IPS DF 6.9 (cell line): ENCODE measurements at regions not wholly inside any gene's neighbourhood (a gene's known extent, or its start where the extent isn't known, plus 50 kb on each side); places are given as distances from the start of the nearest gene placed in this dataset.

Experiments used
- DNase-seq: peaks from one replicate; pipeline ENCODE4 v3.0.0-alpha.2; 2013; ENCODE audit warnings: low read depth, low spot score
- H3K27ac ChIP-seq: one replicate; pipeline ENCODE4 v1.5.1; 2013; ENCODE audit warnings: low read length, control low read depth
- H3K27me3 ChIP-seq: 2 replicates; pipeline ENCODE4 v1.6.1; 2013; ENCODE audit warnings: mild to moderate bottlenecking, low read length; ENCODE audit not compliant: control insufficient read depth, insufficient read depth
- H3K36me3 ChIP-seq: 2 replicates; pipeline ENCODE4 v1.6.1; 2013; ENCODE audit warnings: low read length; ENCODE audit not compliant: control insufficient read depth, insufficient read depth
- H3K4me1 ChIP-seq: 2 replicates; pipeline ENCODE4 v1.6.1; 2013; ENCODE audit warnings: low read length; ENCODE audit not compliant: control insufficient read depth, insufficient read depth
- H3K4me3 ChIP-seq: 2 replicates; pipeline ENCODE4 v1.5.1; 2013; ENCODE audit warnings: mild to moderate bottlenecking, low read length
- H3K9me3 ChIP-seq: 2 replicates; pipeline ENCODE4 v1.6.1; 2013; ENCODE audit warnings: low read length, inconsistent platforms; ENCODE audit not compliant: control insufficient read depth, insufficient read depth
- WGBS: extraction: QIAGEN DNeasy Blood & Tissue Kit; methylation state at CpG from one replicate; pipeline ENCODE4 v1.1.7; 2013; ENCODE audit warnings: mixed read lengths, missing lambda C conversion rate; ENCODE audit not compliant: insufficient read length, insufficient coverage; 5-methylcytosine and 5-hydroxymethylcytosine counted together

DNA sequence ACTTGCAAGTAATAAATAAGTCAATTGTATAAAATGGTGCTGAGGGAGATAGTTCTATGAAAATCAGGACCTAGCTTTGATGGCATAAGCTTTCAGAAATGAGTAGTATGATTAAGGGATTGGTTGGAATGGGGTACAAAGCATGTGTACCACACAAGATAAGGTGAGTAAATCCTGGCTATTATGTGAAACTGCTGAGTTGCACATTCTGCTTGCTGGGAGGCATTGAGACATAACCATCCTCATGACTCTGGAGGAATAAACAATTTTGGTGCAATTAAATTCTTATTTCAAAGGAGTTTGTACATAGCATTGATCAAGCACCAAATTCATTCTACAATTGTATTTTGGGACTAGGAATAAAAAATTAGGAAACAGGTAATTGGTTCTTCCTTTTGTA is 755.2 kb upstream of the ACO1 start:
- Histone ChIP-seq H3K4me1 (no peaks in the 10 kb centered on the region), H3K27me3 (no peaks in the 10 kb centered on the region)

GRCh38 chr9:31637265-31637664 is 747.2 kb upstream of the ACO1 start:
- WGBS = no CpG with 5 or more reads among the region's 2 CpGs
- Histone ChIP-seq H3K27ac (no peak overlapping the region), H3K4me1 (no peaks in the 10 kb centered on the region), H3K4me3 (no peak overlapping the region), H3K9me3 (no peaks in the 10 kb centered on the region), H3K27me3 (no peaks in the 10 kb centered on the region), H3K36me3 (no peaks in the 10 kb centered on the region)
- no peak for DNase-seq

More for the DNA sequence above, 755.2 kb upstream of the ACO1 start:
- Histone ChIP-seq H3K27ac (no peak overlapping the region), H3K36me3 (no peaks in the 10 kb centered on the region), H3K4me3 (no peak overlapping the region), H3K9me3 (no peaks in the 10 kb centered on the region)
- no peak for DNase-seq

DNA sequence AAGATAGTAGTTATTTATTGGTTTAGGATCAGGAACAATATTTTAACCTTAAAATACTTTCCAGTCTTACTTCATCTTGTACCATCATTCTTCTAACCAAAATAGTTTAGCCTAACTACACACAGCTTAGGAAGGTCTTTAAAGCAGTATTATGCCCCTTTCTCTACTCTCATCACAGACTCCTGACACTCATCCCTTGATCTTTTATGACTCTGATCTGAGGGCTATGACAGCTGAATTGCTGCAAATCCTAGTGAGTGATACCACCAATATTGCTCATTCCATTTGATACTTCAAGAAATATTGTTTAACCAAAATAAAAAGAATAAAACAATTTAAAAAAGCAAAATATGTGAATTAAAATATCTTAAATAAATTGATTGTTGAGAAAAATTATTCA is 746.6 kb upstream of the ACO1 start:
- H3K4me1 ChIP-seq = no peaks in the 10 kb centered on the region
- no peaks in the 10 kb centered on the region for H3K27me3 ChIP-seq
- no peak overlapping the region for H3K27ac ChIP-seq
- no peak overlapping the region for H3K4me3 ChIP-seq
- H3K36me3 ChIP-seq = no peaks in the 10 kb centered on the region
- H3K9me3 ChIP-seq = no peaks in the 10 kb centered on the region
- DNase-seq = no peak

DNA sequence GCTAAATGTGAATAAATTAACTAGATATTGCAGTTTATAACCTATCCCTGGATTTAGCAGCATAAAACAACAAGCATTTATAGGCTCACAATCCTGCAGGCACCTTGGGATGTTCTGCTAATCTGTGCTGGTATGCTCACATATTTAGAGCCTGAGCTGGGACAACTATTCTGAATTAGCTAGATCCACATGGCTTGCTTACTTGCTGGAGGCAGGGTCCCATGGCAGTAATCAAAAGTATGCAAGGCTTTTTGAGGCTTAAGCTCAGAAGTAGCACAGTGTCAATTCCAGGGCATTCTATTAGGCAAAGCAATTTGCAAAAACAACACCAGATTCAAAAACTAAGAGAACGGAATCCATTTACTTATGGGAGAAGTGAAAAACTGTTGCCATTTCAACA is 745.0 kb upstream of the ACO1 start:
- Histone ChIP-seq H3K27me3 (no peaks in the 10 kb centered on the region), H3K4me1 (no peaks in the 10 kb centered on the region), H3K27ac (no peak overlapping the region), H3K36me3 (no peaks in the 10 kb centered on the region), H3K4me3 (no peak overlapping the region), H3K9me3 (no peaks in the 10 kb centered on the region)
- DNase-seq = no peak
- WGBS = no CpG with 5 or more reads among the region's 1 CpG

- no peak overlapping the region for H3K27ac ChIP-seq
- H3K36me3 ChIP-seq = no peaks in the 10 kb centered on the region
- DNase-seq = no peak
- no peak overlapping the region for H3K4me3 ChIP-seq
- no peaks in the 10 kb centered on the region for H3K4me1 ChIP-seq
- WGBS = no CpG with 5 or more reads among the region's 3 CpGs
- H3K27me3 ChIP-seq = no peaks in the 10 kb centered on the region
- no peaks in the 10 kb centered on the region for H3K9me3 ChIP-seq
Measured at GRCh38 chr9:31669311-31669710, 715.1 kb upstream of the ACO1 start.

DNA sequence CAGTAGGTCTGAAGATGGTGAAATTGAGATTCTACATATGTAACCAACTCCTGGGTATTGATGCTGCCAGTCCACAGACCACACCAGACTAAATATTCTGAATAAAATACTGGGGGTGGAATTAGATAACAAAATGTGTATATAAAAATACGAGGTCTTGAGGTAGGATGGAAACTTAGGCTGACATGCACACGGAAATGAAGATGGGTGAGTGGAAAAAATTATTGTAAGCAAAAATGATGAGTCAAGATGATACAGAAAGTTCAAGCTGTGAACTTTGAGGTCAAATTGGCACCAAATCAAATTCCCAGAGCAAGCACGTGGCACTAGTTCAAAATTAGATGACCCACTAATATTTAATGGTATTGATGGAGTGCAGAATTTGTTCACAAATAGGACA is 713.4 kb upstream of the ACO1 start:
- no peaks in the 10 kb centered on the region for H3K27me3 ChIP-seq
- no peaks in the 10 kb centered on the region for H3K4me1 ChIP-seq
- WGBS = no CpG with 5 or more reads among the region's 3 CpGs
- no peak overlapping the region for H3K4me3 ChIP-seq
- H3K36me3 ChIP-seq = no peaks in the 10 kb centered on the region
- DNase-seq = no peak
- H3K9me3 ChIP-seq = no peaks in the 10 kb centered on the region
- H3K27ac ChIP-seq = no peak overlapping the region

GRCh38 chr9:31674264-31674663 is 710.2 kb upstream of the ACO1 start:
- H3K36me3 ChIP-seq = no peaks in the 10 kb centered on the region

DNA sequence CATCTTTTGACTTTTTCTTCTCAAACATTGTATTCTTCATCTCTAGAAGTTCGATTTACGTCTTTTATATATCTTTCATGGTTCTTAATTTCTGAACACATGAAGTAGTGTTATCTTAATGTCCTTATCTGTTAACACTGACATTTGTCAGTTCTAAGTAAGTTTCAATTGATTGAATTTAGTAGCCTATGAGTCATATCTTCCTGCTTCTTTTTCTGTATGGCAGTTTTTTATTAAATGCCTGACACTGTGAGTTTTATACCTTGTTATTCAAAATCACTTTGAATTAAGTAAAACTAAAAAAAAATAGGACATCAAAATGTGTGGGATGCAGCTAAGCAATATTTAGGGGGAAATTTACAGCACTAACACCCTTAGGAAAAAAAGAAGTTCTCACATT is 707.0 kb upstream of the ACO1 start:
- Histone ChIP-seq H3K4me1 (no peaks in the 10 kb centered on the region), H3K27me3 (no peaks in the 10 kb centered on the region), H3K4me3 (no peak overlapping the region), H3K9me3 (no peaks in the 10 kb centered on the region), H3K27ac (no peak overlapping the region), H3K36me3 (no peaks in the 10 kb centered on the region)
- no CpG with 5 or more reads among the region's 2 CpGs for WGBS
- DNase-seq = no peak

More at GRCh38 chr9:31674264-31674663, 710.2 kb upstream of the ACO1 start:
- no peak overlapping the region for H3K4me3 ChIP-seq
- H3K9me3 ChIP-seq = no peaks in the 10 kb centered on the region
- no CpG with 5 or more reads among the region's 1 CpG for WGBS
- H3K4me1 ChIP-seq = no peaks in the 10 kb centered on the region
- DNase-seq = no peak
- no peak overlapping the region for H3K27ac ChIP-seq
- no peaks in the 10 kb centered on the region for H3K27me3 ChIP-seq

- Histone ChIP-seq H3K9me3 (no peaks in the 10 kb centered on the region), H3K27ac (no peak overlapping the region), H3K4me1 (no peaks in the 10 kb centered on the region), H3K27me3 (no peaks in the 10 kb centered on the region), H3K36me3 (no peaks in the 10 kb centered on the region), H3K4me3 (no peak overlapping the region)
- no peak for DNase-seq
- no CpG with 5 or more reads among the region's 2 CpGs for WGBS
Measured at GRCh38 chr9:31677877-31678276, 706.6 kb upstream of the ACO1 start.

DNA sequence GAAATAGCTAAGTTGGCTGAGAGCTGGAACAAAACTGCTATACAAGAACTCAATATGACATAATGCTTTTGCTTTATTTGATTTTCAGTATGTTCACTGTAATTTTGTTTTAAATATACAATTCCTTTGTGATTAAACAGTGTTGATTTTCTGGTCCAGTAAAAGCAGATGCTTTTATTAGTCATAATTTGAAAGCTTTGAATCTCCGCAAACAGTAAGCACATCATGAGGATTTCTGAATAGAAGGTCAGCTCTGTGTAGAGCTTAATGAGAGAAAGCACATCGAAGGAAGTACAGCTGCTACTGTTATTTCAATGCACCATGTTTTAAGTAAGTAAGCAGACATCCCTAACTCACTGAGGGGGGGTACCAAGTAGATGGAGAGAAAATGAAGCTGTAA is 701.3 kb upstream of the ACO1 start:
- H3K27ac ChIP-seq = no peak overlapping the region
- no CpG with 5 or more reads among the region's 2 CpGs for WGBS
- no peaks in the 10 kb centered on the region for H3K27me3 ChIP-seq
- no peaks in the 10 kb centered on the region for H3K4me1 ChIP-seq
- DNase-seq = no peak
- no peaks in the 10 kb centered on the region for H3K36me3 ChIP-seq
- no peak overlapping the region for H3K4me3 ChIP-seq
- no peaks in the 10 kb centered on the region for H3K9me3 ChIP-seq

- Histone ChIP-seq H3K27ac (no peak overlapping the region), H3K36me3 (no peaks in the 10 kb centered on the region), H3K4me1 (no peaks in the 10 kb centered on the region), H3K27me3 (no peaks in the 10 kb centered on the region), H3K4me3 (no peak overlapping the region), H3K9me3 (no peaks in the 10 kb centered on the region)
- DNase-seq = no peak
- WGBS = no CpG with 5 or more reads among the region's 2 CpGs
Measured at GRCh38 chr9:31697956-31698355, 686.5 kb upstream of the ACO1 start.
